Endothelial cell of umbilical vein (primary cell): ENCODE measurements at regions not wholly inside any gene's neighbourhood (a gene's known extent, or its start where the extent isn't known, plus 50 kb on each side); places are given as distances from the start of the nearest gene placed in this dataset.

Experiments used
- TF ChIP-seq, protein P1 (sequence below), 2 donors: IDR thresholded peaks; 1 replicate in 1 of 2; 2 replicates in 1 of 2; pipeline ENCODE4 v1.5.1; 2011; ENCODE audit warnings: low read length in 2 of 2, mild to moderate bottlenecking in 2 of 2, moderate library complexity in 2 of 2, control low read depth in 1 of 2, inconsistent platforms in 1 of 2, low read depth in 1 of 2; ENCODE audit not compliant: insufficient read depth in 1 of 2; ENCODE audit errors: extremely low read depth in 1 of 2
- TF ChIP-seq, protein P2 (sequence below): IDR thresholded peaks from 2 replicates; pipeline ENCODE4 v1.6.1; 2011; ENCODE audit not compliant: insufficient read depth, insufficient read length

GRCh38 chr18:64337018-64337417 lies 188.1 kb upstream of the LINC00305 start:
- TF ChIP-seq, protein P1, sequence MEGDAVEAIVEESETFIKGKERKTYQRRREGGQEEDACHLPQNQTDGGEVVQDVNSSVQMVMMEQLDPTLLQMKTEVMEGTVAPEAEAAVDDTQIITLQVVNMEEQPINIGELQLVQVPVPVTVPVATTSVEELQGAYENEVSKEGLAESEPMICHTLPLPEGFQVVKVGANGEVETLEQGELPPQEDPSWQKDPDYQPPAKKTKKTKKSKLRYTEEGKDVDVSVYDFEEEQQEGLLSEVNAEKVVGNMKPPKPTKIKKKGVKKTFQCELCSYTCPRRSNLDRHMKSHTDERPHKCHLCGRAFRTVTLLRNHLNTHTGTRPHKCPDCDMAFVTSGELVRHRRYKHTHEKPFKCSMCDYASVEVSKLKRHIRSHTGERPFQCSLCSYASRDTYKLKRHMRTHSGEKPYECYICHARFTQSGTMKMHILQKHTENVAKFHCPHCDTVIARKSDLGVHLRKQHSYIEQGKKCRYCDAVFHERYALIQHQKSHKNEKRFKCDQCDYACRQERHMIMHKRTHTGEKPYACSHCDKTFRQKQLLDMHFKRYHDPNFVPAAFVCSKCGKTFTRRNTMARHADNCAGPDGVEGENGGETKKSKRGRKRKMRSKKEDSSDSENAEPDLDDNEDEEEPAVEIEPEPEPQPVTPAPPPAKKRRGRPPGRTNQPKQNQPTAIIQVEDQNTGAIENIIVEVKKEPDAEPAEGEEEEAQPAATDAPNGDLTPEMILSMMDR (IDR thresholded peaks at IDR 0.05; ENCODE audit: extremely low read depth in 1 of 2, insufficient read depth in 1 of 2, low read depth in 1 of 2, low read length in 2 of 2) = no peak
- TF ChIP-seq, protein P2, sequence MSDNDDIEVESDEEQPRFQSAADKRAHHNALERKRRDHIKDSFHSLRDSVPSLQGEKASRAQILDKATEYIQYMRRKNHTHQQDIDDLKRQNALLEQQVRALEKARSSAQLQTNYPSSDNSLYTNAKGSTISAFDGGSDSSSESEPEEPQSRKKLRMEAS = no peak
